Adrenal gland (tissue), 5 donors: ENCODE measurements at regions not wholly inside any gene's neighbourhood (a gene's known extent, or its start where the extent isn't known, plus 50 kb on each side); places are given as distances from the start of the nearest gene placed in this dataset.

Experiments used
- POLR2A ChIP-seq, 2 donors: fragments of 450-650 bp; IDR thresholded peaks; one replicate each; pipeline ENCODE4 v1.6.1; 2017; ENCODE audit warnings: antibody characterized with exemption in 2 of 2, mild to moderate bottlenecking in 2 of 2, moderate library complexity in 1 of 2
- TF ChIP-seq, protein P1 (sequence below), 6 experiments: fragments of 450-650 bp in 4 of 6; fragments of 200-600 bp in 2 of 6; sonication (generic) in 1 of 6; IDR thresholded peaks; 1 replicate in 5 of 6; 2 replicates in 1 of 6; pipeline versions ENCODE4 v1.5.1 to v1.8.0; 2016 to 2021; ENCODE audit warnings: antibody characterized with exemption in 6 of 6, mild to moderate bottlenecking in 2 of 6, moderate library complexity in 1 of 6
- donor health status: DM: no; HTN: no; CAD: no.

DNA sequence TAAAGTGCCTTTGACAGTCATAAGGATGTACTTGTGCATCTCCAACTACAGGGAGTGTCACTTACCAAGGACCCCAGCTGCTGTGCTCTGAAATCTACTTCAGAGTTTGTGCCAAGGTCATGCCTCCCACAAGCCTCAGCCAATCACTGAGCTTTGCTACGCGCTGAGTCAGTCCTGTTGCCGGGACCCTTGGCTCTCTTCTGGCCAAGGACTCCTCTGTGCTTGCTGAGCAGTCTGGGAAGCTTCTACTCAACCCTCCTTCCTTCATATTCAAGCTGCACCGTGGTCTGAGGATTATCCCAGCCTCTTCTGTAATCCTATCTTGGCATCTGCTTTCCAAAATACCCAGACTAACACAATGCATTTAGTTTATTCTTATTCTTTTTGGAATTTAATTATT, 398.9 kb upstream of the FANCL start:
- TF ChIP-seq, protein P1, sequence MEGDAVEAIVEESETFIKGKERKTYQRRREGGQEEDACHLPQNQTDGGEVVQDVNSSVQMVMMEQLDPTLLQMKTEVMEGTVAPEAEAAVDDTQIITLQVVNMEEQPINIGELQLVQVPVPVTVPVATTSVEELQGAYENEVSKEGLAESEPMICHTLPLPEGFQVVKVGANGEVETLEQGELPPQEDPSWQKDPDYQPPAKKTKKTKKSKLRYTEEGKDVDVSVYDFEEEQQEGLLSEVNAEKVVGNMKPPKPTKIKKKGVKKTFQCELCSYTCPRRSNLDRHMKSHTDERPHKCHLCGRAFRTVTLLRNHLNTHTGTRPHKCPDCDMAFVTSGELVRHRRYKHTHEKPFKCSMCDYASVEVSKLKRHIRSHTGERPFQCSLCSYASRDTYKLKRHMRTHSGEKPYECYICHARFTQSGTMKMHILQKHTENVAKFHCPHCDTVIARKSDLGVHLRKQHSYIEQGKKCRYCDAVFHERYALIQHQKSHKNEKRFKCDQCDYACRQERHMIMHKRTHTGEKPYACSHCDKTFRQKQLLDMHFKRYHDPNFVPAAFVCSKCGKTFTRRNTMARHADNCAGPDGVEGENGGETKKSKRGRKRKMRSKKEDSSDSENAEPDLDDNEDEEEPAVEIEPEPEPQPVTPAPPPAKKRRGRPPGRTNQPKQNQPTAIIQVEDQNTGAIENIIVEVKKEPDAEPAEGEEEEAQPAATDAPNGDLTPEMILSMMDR (IDR thresholded peaks at IDR 0.05), result no peak
- TF ChIP-seq POLR2A (IDR thresholded peaks at IDR 0.05), result no peak
